GM19468 (cell line): ENCODE measurements at regions not wholly inside any gene's neighbourhood (a gene's known extent, or its start where the extent isn't known, plus 50 kb on each side); places are given as distances from the start of the nearest gene placed in this dataset.

Experiments
- ATAC-seq: cut with Tn5 transposase; IDR thresholded peaks from one replicate; pipeline ENCODE4 v1.9.1; 2021; ENCODE audit warnings: mild to moderate bottlenecking, moderate library complexity, moderate number of reproducible peaks; ENCODE audit not compliant: unreplicated experiment; ENCODE audit errors: extremely low read depth

- ATAC-seq, result no peak
These were observed 390.5 kb upstream of the ROBO1 start for GRCh38 chr3:80158332-80158731.

- no peak for ATAC-seq
These were observed 389.7 kb upstream of the ROBO1 start for GRCh38 chr3:80157546-80157945.

- no peak for ATAC-seq
These were observed 384.9 kb upstream of the ROBO1 start for GRCh38 chr3:80152692-80153091.

- ATAC-seq, result no peak
These were observed 374.9 kb upstream of the ROBO1 start for GRCh38 chr3:80142714-80143113.

GRCh38 chr3:80141557-80141956 is 373.8 kb upstream of the ROBO1 start:
- ATAC-seq, result no peak

GRCh38 chr3:80116281-80116680 is 348.5 kb upstream of the ROBO1 start:
- ATAC-seq, result no peak

GRCh38 chr3:80114694-80115093 is 346.9 kb upstream of the ROBO1 start:
- no peak for ATAC-seq

- ATAC-seq, result no peak
These were observed 345.5 kb upstream of the ROBO1 start for GRCh38 chr3:80113331-80113730.

GRCh38 chr3:80099559-80100066 is 331.8 kb upstream of the ROBO1 start:
- no peak for ATAC-seq

- ATAC-seq, result no peak
These were observed 329.9 kb upstream of the ROBO1 start for GRCh38 chr3:80097674-80098073.

GRCh38 chr3:80096909-80097308 is 329.1 kb upstream of the ROBO1 start:
- no peak for ATAC-seq

- ATAC-seq, result no peak
These were observed 326.8 kb upstream of the ROBO1 start for GRCh38 chr3:80094589-80094988.

GRCh38 chr3:80087767-80088166 is 320.0 kb upstream of the ROBO1 start:
- no peak for ATAC-seq

- no peak for ATAC-seq
These were observed 318.6 kb upstream of the ROBO1 start for GRCh38 chr3:80086426-80086825.

- ATAC-seq, result no peak
These were observed 312.1 kb upstream of the ROBO1 start for GRCh38 chr3:80079886-80080285.

- ATAC-seq, result no peak
These were observed 300.7 kb upstream of the ROBO1 start for GRCh38 chr3:80068459-80068858.

GRCh38 chr3:80063535-80063934 is 295.7 kb upstream of the ROBO1 start:
- no peak for ATAC-seq

- no peak for ATAC-seq
These were observed 292.9 kb upstream of the ROBO1 start for GRCh38 chr3:80060664-80061063.

GRCh38 chr3:80055306-80055705 is 287.5 kb upstream of the ROBO1 start:
- no peak for ATAC-seq

GRCh38 chr3:80052271-80052670 is 284.5 kb upstream of the ROBO1 start:
- no peak for ATAC-seq

- no peak for ATAC-seq
These were observed 283.8 kb upstream of the ROBO1 start for GRCh38 chr3:80051602-80051962.

GRCh38 chr3:80050826-80051601 is 283.2 kb upstream of the ROBO1 start:
- no peak for ATAC-seq
